ENCODE measurements at regions not wholly inside any gene's neighbourhood (a gene's known extent, or its start where the extent isn't known, plus 50 kb on each side); places are given as distances from the start of the nearest gene placed in this dataset.

- TF ChIP-seq MAX (IDR thresholded peaks at IDR 0.05) (no peak), EP300 (IDR thresholded peaks at IDR 0.05; ENCODE audit: borderline replicate concordance) (no peak), TCF12 (IDR thresholded peaks at IDR 0.05; ENCODE audit: low read depth) (no peak), NFIC (IDR thresholded peaks at IDR 0.05) (no peak), YY1 (IDR thresholded peaks at IDR 0.05; ENCODE audit: low read depth) (no peak), RAD21 (IDR thresholded peaks at IDR 0.05; ENCODE audit: low read depth) (no peak), TAF1 (IDR thresholded peaks at IDR 0.05; ENCODE audit: low read depth) (no peak)
Measured at GRCh38 chr7:34584526-34584925, 73.5 kb upstream of the NPSR1 start.

GRCh38 chr7:34596887-34597286 is 61.1 kb upstream of the NPSR1 start:
- no peak for TF ChIP-seq USF1 (IDR thresholded peaks at IDR 0.05)
- peak; percentile 80 for TF ChIP-seq RAD21 (IDR thresholded peaks at IDR 0.05; ENCODE audit: low read depth)

GRCh38 chr7:34603711-34604444 is 54.1 kb upstream of the NPSR1 start:
- TF ChIP-seq TEAD4 (IDR thresholded peaks at IDR 0.05) (no peak), RAD21 (IDR thresholded peaks at IDR 0.05; ENCODE audit: low read depth) (no peak), NFIC (IDR thresholded peaks at IDR 0.05) (no peak), TCF12 (IDR thresholded peaks at IDR 0.05; ENCODE audit: low read depth) (no peak), REST (IDR thresholded peaks at IDR 0.05; ENCODE audit: low read depth) (no peak), CREB1 (IDR thresholded peaks at IDR 0.05; ENCODE audit: low read depth) (no peak), MAX (IDR thresholded peaks at IDR 0.05) (no peak), YY1 (IDR thresholded peaks at IDR 0.05; ENCODE audit: low read depth) (no peak), EGR1 (IDR thresholded peaks at IDR 0.05) (no peak), FOXM1 (IDR thresholded peaks at IDR 0.05; ENCODE audit: borderline replicate concordance, low read depth) (no peak), TAF1 (IDR thresholded peaks at IDR 0.05; ENCODE audit: low read depth) (no peak), CEBPB (IDR thresholded peaks at IDR 0.05) (no peak), USF1 (IDR thresholded peaks at IDR 0.05) (no peak), ZBTB7A (IDR thresholded peaks at IDR 0.05; ENCODE audit: low read depth) (no peak), EP300 (IDR thresholded peaks at IDR 0.05; ENCODE audit: borderline replicate concordance) (no peak)
